Fibroblast of lung (primary cell): ENCODE measurements at regions not wholly inside any gene's neighbourhood (a gene's known extent, or its start where the extent isn't known, plus 50 kb on each side); places are given as distances from the start of the nearest gene placed in this dataset.

Source experiments
- CTCF ChIP-seq, 2 donors: IDR thresholded peaks in 1 of 2; conservative IDR thresholded peaks in 1 of 2; 1 replicate in 1 of 2; 2 replicates in 1 of 2; pipeline ENCODE4 v1.5.1; 2011 to 2012; ENCODE audit warnings: low read length in 2 of 2, control low read depth in 1 of 2, inconsistent platforms in 1 of 2, low read depth in 1 of 2, mild to moderate bottlenecking in 1 of 2
- EZH2 ChIP-seq: IDR thresholded peaks from 2 replicates; pipeline ENCODE4 v1.5.1; 2012; ENCODE audit warnings: low read length, control low read depth, mild to moderate bottlenecking; ENCODE audit errors: missing control alignments

- TF ChIP-seq CTCF (conservative IDR thresholded peaks at IDR 0.05 in 1 of 2, IDR thresholded peaks at IDR 0.05 in 1 of 2; ENCODE audit: low read depth in 1 of 2, low read length in 2 of 2) (no peak), EZH2 (no peak)
Observed at GRCh38 chr21:24188506-24188905, 1418.8 kb downstream of the MRPL39 start.
